Bronchial epithelial cell (primary cell): ENCODE measurements at regions not wholly inside any gene's neighbourhood (a gene's known extent, or its start where the extent isn't known, plus 50 kb on each side); places are given as distances from the start of the nearest gene placed in this dataset.

Experiments
- DNase-seq: peaks from one replicate; pipeline ENCODE4 v3.0.0-alpha.2; 2010; ENCODE audit warnings: low read depth
- FAIRE-seq: peaks from 2 replicates; lab custom pipeline; 2011; peaks lifted over from hg19 to GRCh38; lab: Jason Lieb, UNC
- H3K27me3 ChIP-seq: 2 replicates; pipeline ENCODE4 v1.5.1; 2011; ENCODE audit warnings: low read length; ENCODE audit not compliant: control insufficient read depth, insufficient read depth
- H3K36me3 ChIP-seq: 2 replicates; pipeline ENCODE4 v1.5.1; 2011; ENCODE audit warnings: low read length; ENCODE audit not compliant: control insufficient read depth, insufficient read depth
- H3K4me3 ChIP-seq: 2 replicates; pipeline ENCODE4 v1.5.1; 2011; ENCODE audit warnings: mild to moderate bottlenecking, low read depth, low read length, control low read depth
- TF ChIP-seq, protein P1 (sequence below): IDR thresholded peaks from 2 replicates; pipeline ENCODE4 v1.5.1; 2011; ENCODE audit warnings: mild to moderate bottlenecking, moderate library complexity, low read length, control low read depth, inconsistent platforms; ENCODE audit not compliant: insufficient read depth, severe bottlenecking

GRCh38 chrX:69082753-69083150 is 82.5 kb downstream of the PJA1 start:
- FAIRE-seq (no peak), DNase-seq (no peak)
- Histone ChIP-seq H3K4me3 (no peak overlapping the region), H3K27me3 (no peaks in the 10 kb centered on the region), H3K36me3 (no peaks in the 10 kb centered on the region)
- TF ChIP-seq, protein P1, sequence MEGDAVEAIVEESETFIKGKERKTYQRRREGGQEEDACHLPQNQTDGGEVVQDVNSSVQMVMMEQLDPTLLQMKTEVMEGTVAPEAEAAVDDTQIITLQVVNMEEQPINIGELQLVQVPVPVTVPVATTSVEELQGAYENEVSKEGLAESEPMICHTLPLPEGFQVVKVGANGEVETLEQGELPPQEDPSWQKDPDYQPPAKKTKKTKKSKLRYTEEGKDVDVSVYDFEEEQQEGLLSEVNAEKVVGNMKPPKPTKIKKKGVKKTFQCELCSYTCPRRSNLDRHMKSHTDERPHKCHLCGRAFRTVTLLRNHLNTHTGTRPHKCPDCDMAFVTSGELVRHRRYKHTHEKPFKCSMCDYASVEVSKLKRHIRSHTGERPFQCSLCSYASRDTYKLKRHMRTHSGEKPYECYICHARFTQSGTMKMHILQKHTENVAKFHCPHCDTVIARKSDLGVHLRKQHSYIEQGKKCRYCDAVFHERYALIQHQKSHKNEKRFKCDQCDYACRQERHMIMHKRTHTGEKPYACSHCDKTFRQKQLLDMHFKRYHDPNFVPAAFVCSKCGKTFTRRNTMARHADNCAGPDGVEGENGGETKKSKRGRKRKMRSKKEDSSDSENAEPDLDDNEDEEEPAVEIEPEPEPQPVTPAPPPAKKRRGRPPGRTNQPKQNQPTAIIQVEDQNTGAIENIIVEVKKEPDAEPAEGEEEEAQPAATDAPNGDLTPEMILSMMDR: no peak

DNA sequence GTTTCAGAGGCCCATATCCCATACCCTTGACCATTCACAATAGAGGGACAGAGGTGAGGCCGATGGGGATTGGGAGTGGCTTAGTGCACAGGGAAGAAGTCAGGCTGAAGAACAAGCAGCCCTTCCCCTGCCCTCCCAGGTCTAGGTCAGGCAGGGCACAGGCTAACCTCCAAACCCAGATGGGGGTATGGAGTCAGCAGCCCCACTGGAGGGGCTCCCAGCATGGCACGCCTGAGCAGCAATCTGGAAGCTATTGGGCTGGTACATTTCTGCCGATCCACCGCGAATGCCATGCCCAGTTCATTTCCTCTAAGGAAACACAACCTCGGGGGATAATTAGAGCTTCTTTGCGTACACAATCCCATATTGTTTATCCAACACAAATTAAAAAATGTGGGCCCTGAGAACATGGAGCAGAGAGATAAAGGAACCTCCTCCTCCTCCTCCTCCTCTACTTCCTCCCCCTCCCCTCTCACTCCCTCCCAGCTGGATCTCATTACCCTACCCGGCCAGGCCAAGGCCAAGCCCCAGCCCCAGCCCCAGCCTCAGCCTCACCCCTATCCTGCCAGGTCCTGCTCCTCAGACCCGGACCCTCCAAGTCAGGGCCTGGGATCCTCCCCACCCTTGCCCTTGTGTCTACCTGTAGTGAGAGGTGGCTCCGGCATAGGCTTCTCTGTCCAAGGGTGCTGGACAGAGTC is 83.0 kb downstream of the PJA1 start:
- Histone ChIP-seq H3K36me3 (no peaks in the 10 kb centered on the region), H3K4me3 (no peak overlapping the region), H3K27me3 (no peaks in the 10 kb centered on the region)
- TF ChIP-seq, protein P1: no peak
- FAIRE-seq (no peak), DNase-seq (no peak)

DNA sequence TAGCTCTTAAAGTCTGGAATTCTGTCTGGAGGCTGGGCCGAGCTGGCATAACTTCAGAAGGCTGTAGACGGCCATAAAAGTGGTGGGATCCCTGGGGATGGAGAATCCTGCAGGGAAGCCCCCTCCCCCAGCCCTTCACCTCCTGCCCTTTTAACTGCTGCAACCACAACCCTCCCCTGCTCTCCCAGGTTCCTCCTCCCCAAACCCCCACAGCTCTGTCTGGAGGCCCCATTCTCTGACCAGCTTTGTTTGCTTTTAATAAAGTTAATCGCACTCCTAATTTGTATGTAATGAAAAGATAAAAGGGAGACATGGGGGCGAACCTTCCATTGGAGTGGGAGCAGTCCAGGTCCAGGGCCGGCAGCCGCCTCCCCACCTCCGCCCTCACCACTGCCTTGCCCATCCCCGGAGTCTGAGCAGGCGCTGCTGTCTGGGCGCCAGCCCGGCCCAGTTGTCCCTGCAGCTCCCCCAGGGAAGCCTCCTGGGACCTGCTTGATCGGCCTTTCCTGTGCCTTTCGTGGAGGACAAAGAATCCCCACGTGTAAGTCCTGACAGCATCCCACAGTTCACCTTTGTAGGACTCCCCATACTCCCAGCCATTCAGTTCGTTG is 84.3 kb downstream of the PJA1 start:
- no peak for DNase-seq
- TF ChIP-seq, protein P1: no peak
- Histone ChIP-seq H3K36me3 (no peaks in the 10 kb centered on the region), H3K27me3 (no peaks in the 10 kb centered on the region), H3K4me3 (no peak overlapping the region)
- no peak for FAIRE-seq

- Histone ChIP-seq H3K27me3 (no peaks in the 10 kb centered on the region), H3K4me3 (no peak overlapping the region), H3K36me3 (no peaks in the 10 kb centered on the region)
- TF ChIP-seq, protein P1: no peak
- no peak for FAIRE-seq
- DNase-seq: no peak
Measured at GRCh38 chrX:69079268-69079667, 86.0 kb downstream of the PJA1 start.

GRCh38 chrX:69077895-69078455 is 87.3 kb downstream of the PJA1 start:
- FAIRE-seq (peak; percentile 36), DNase-seq (no peak)
- H3K27me3 ChIP-seq: no peaks in the 10 kb centered on the region
- H3K36me3 ChIP-seq: no peaks in the 10 kb centered on the region
- TF ChIP-seq, protein P1: no peak
- no peak overlapping the region for H3K4me3 ChIP-seq
